HG02588 (cell line): ENCODE measurements at regions not wholly inside any gene's neighbourhood (a gene's known extent, or its start where the extent isn't known, plus 50 kb on each side); places are given as distances from the start of the nearest gene placed in this dataset.

Source experiments
- ATAC-seq: cut with Tn5 transposase; IDR thresholded peaks from one replicate; pipeline ENCODE4 v1.9.1; 2021; ENCODE audit warnings: mild to moderate bottlenecking, moderate library complexity; ENCODE audit not compliant: unreplicated experiment

DNA sequence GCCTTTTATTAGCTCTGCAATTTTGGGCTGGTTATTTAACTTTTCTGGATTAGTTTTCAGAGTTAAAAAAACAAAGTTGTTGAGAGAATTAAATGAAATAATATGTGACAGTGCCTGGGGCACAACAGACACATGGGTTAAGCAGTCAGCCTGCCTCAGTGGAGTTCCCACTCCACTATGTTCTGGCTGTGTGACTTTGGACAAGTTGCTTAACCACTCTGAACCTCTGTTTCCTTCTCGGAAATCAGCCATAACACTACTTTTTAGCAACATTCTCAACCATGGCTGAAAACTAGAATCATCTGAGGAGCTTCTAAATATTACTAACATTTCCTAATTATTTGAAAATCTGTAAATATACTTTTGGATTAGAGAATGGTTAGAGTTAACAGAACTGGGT lies 56.5 kb upstream of the SLC6A11 start:
- no peak for ATAC-seq

DNA sequence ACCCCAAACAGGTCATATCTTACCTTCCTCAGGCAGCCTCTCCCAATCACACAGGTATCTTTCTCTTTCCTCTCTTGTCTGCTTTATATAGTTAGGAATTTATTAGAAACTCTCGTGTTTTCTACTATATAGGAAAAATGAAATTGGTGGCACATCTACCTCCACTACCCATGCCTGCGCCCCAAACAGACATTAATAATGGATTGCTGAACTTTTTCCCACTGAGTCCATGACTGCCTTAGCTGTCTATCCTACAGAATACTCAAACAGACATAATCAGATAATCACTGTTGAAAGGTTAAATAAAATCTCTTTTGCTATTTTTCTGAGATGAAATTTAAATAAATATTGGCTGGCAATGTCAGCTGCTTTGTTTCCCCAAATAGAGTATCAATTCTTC lies 55.8 kb upstream of the SLC6A11 start:
- no peak for ATAC-seq

DNA sequence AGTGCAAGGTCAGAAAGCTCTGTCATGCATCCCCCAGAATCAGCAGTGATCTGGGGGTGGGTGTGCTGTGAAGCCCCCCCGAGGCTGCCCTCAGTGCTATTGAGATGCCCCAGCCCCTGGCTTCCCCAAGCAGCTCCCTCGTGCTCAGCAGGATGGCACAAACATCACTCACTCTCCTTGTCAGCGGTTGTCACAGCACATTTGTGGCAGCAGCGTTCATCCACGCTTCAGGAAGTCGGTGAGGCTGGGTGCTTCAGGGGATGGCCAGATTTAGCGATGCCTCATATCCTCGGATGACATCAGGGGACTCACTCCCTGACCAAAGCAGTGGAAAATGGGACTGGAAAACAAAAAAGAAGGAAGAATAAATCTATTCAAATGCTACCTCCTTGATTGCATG lies 54.4 kb upstream of the SLC6A11 start:
- no peak for ATAC-seq

DNA sequence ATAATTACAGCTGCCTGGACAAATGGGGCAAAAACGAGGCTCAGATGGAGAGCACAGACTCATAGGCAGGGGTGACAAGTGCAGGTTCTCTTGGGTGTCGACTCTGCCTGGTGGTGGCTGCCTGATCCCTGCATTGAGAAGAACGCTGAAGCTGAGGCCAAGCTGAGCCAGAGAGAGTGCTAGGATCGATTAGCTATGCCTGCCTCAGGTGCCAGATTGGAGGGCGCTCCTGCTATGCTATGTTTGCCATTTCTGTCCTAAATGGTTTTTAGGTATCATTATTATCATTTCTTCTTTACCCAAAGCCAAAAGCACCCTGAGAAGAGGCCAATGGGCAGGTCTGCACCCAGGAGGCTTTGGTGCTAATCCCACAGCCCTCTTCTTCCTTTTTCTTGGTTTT lies 53.9 kb upstream of the SLC6A11 start:
- ATAC-seq = no peak

- ATAC-seq = no peak
Measured at GRCh38 chr3:10762611-10763247, 53.3 kb upstream of the SLC6A11 start.

DNA sequence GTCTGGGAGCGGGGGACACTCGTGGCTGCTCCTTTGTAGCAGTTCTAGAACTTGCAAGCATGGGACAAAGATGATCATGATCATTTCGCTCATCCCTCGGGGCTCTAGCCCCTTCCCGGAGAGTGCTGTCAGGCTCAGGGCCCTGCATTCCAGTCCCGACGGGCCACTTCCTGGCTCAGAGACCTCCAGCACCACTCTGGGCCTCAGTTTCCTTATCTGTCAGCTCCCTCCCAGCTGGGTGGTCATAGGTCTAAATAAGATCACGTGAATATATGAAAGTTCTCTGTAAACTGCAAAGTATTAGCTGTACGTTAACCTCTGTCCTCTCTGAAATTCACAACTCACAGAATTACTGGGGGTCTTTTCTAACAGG lies 52.8 kb upstream of the SLC6A11 start:
- ATAC-seq = no peak

DNA sequence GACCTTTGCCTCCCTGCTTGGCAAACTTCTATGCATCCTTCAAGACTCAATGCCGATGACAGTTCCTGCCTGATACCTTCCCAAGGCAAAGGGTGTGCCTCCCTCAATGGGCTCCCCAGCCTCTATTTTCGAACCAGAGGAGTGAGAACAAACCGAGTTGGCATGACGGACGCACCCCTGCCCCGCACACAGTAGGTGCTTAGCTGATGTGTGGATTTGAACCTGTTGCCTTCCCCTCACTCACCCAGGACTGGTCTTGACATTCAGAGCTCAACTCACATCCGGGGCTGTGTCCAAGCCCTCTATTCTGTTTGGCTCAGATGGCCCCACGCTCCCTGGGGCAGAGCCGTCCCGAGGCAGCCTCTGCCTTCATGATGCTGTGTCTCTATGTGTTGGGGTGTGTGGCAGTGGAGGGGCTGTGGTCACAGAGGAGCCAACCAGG lies 52.2 kb upstream of the SLC6A11 start:
- ATAC-seq = no peak

GRCh38 chr3:10764259-10765051 lies 51.6 kb upstream of the SLC6A11 start:
- no peak for ATAC-seq

GRCh38 chr3:10766049-10766705 lies 49.9 kb upstream of the SLC6A11 start:
- no peak for ATAC-seq
